Endothelial cell of umbilical vein (primary cell): ENCODE measurements at regions not wholly inside any gene's neighbourhood (a gene's known extent, or its start where the extent isn't known, plus 50 kb on each side); places are given as distances from the start of the nearest gene placed in this dataset.

ENCODE experiments used
- BruUV-seq: library from RNA; stranded (reverse); fragments of 400-500 nt; replicated peaks from 2 replicates; lab custom pipeline; 2021; lab: Mats Ljungman, UMichigan
- CTCF ChIA-PET: fragments of 300-600, 350-600 bp; sonication (Branson Sonifier 250); formaldehyde crosslinking; loops from one replicate; lab custom pipeline; 2021; ENCODE audit warnings: antibody characterized with exemption, inconsistent platforms; lab: Charles Lee
- POLR2A ChIA-PET: fragments of 300-600, 350-600 bp; sonication (Branson Sonifier 250); formaldehyde crosslinking; loops from one replicate; lab custom pipeline; 2021; ENCODE audit warnings: antibody characterized with exemption, inconsistent platforms; lab: Charles Lee
- DNase-seq: peaks from one replicate; pipeline ENCODE4 v3.0.0-alpha.2; 2011; ENCODE audit warnings: low read depth, low spot score
- FAIRE-seq: peaks from 2 replicates; lab custom pipeline; 2011; peaks lifted over from hg19 to GRCh38; lab: Jason Lieb, UNC
- H2AFZ ChIP-seq: 2 replicates; pipeline ENCODE4 v1.6.0; 2012; ENCODE audit warnings: low read depth, low read length, control low read depth, inconsistent platforms
- H3K27ac ChIP-seq: 2 replicates; pipeline ENCODE4 v1.5.1; 2011; ENCODE audit warnings: low read depth, mild to moderate bottlenecking, control low read depth, low read length, moderate library complexity; ENCODE audit not compliant: insufficient read depth
- H3K27me3 ChIP-seq, 2 experiments: 2 replicates each; pipeline versions ENCODE4 v1.6.0 to v1.6.1; 2011; ENCODE audit warnings: low read length in 2 of 2, mixed read lengths in 1 of 2; ENCODE audit not compliant: control insufficient read depth in 2 of 2, insufficient read depth in 2 of 2
- H3K36me3 ChIP-seq, 2 experiments: 2 replicates in 1 of 2; 3 replicates in 1 of 2; pipeline ENCODE4 v1.5.1; 2011; ENCODE audit warnings: low read length in 2 of 2, mild to moderate bottlenecking in 1 of 2, moderate library complexity in 1 of 2; ENCODE audit not compliant: control insufficient read depth in 2 of 2, insufficient read depth in 2 of 2; ENCODE audit errors: extremely low read depth in 1 of 2
- H3K4me1 ChIP-seq: 3 replicates; pipeline ENCODE4 v1.5.1; 2011; ENCODE audit warnings: mild to moderate bottlenecking, low read length; ENCODE audit not compliant: control insufficient read depth, insufficient read depth; ENCODE audit errors: extremely low read depth
- H3K4me2 ChIP-seq: 2 replicates; pipeline ENCODE4 v1.6.1; 2011; ENCODE audit warnings: low read length, control low read depth, mixed read lengths; ENCODE audit not compliant: insufficient read depth
- H3K4me3 ChIP-seq, 3 experiments: fragments of 200-600 bp in 1 of 3; sonication (generic), shearing (Covaris generic) in 1 of 3; replicated peaks in 1 of 3; 2 replicates each; pipeline ENCODE4 v1.5.1; 2011 to 2016; ENCODE audit warnings: control low read depth in 3 of 3, low read length in 3 of 3, mild to moderate bottlenecking in 2 of 3, inconsistent platforms in 1 of 3, low read depth in 1 of 3, moderate library complexity in 1 of 3; ENCODE audit not compliant: insufficient read depth in 1 of 3
- H3K79me2 ChIP-seq: 2 replicates; pipeline ENCODE4 v1.6.0; 2012; ENCODE audit warnings: low read length, inconsistent platforms; ENCODE audit not compliant: control insufficient read depth, insufficient read depth
- H3K9ac ChIP-seq: replicated peaks from 2 replicates; pipeline ENCODE3; 2011; ENCODE audit warnings: low read length, control low read depth; ENCODE audit not compliant: insufficient read depth; ENCODE audit errors: extremely low read depth
- H3K9me1 ChIP-seq: replicated peaks from 3 replicates; pipeline ENCODE4 v1.6.0; 2011; ENCODE audit warnings: mild to moderate bottlenecking, low read length; ENCODE audit not compliant: control insufficient read depth, insufficient read depth; ENCODE audit errors: extremely low read depth
- H3K9me3 ChIP-seq: replicated peaks from 2 replicates; pipeline ENCODE4 v1.5.1; 2012; ENCODE audit warnings: low read length, inconsistent platforms; ENCODE audit not compliant: control insufficient read depth, insufficient read depth
- H4K20me1 ChIP-seq: replicated peaks from 2 replicates; pipeline ENCODE3; 2011; ENCODE audit warnings: mild to moderate bottlenecking, low read length; ENCODE audit not compliant: control insufficient read depth, insufficient read depth; ENCODE audit errors: extremely low read depth
- CTCF ChIP-seq, 2 donors: IDR thresholded peaks; 1 replicate in 1 of 2; 2 replicates in 1 of 2; pipeline ENCODE4 v1.5.1; 2011; ENCODE audit warnings: low read length in 2 of 2, mild to moderate bottlenecking in 2 of 2, moderate library complexity in 2 of 2, control low read depth in 1 of 2, inconsistent platforms in 1 of 2, low read depth in 1 of 2; ENCODE audit not compliant: insufficient read depth in 1 of 2; ENCODE audit errors: extremely low read depth in 1 of 2
- EZH2 ChIP-seq: IDR thresholded peaks from 2 replicates; pipeline ENCODE4 v1.6.1; 2012; ENCODE audit warnings: borderline replicate concordance, low read depth, mild to moderate bottlenecking, moderate library complexity, low read length, inconsistent platforms; ENCODE audit not compliant: severe bottlenecking
- FOS ChIP-seq: IDR thresholded peaks from 2 replicates; pipeline ENCODE4 v1.6.1; 2011; ENCODE audit warnings: mild to moderate bottlenecking, low read length, moderate library complexity, borderline replicate concordance; ENCODE audit not compliant: insufficient read depth
- GATA2 ChIP-seq: IDR thresholded peaks from 2 replicates; pipeline ENCODE4 v1.7.0; 2011; ENCODE audit warnings: low read depth, mild to moderate bottlenecking, moderate library complexity, mixed read lengths, low read length; ENCODE audit not compliant: insufficient read length, insufficient read depth
- JUN ChIP-seq: IDR thresholded peaks from 2 replicates; pipeline ENCODE4 v1.6.1; 2011; ENCODE audit warnings: borderline replicate concordance, low read depth; ENCODE audit not compliant: insufficient read length, insufficient read depth
- MYC ChIP-seq: IDR thresholded peaks from one replicate; pipeline ENCODE4 v1.6.1; 2011; ENCODE audit warnings: mild to moderate bottlenecking, low read depth, low read length
- POLR2A ChIP-seq: IDR thresholded peaks from 2 replicates; pipeline ENCODE4 v1.6.1; 2012; ENCODE audit warnings: low read depth, mild to moderate bottlenecking, control low read depth, low read length
- POLR2AphosphoS5 ChIP-seq: IDR thresholded peaks from 2 replicates; pipeline ENCODE4 v1.6.1; 2012; ENCODE audit warnings: low read depth, mild to moderate bottlenecking, control low read depth, low read length, moderate library complexity; ENCODE audit not compliant: insufficient read depth
- dilution Hi-C: fragments of 300-500 bp; cut with MboI; formaldehyde crosslinking; loops from one replicate; pipeline ENCODE4 v1.15.0; 2019; ENCODE audit warnings: low sequenced_read_pairs; ENCODE audit not compliant: extremely low pct_ligation_motif_present
- intact Hi-C: fragments of 100-400 bp; cut with micrococcal nuclease; formaldehyde crosslinking; loops from one replicate; pipeline ENCODE4 v1.10.0; 2022
- TF ChIP-seq, protein P1 (sequence below): IDR thresholded peaks from 2 replicates; pipeline ENCODE4 v1.6.1; 2011; ENCODE audit not compliant: insufficient read depth, insufficient read length

DNA sequence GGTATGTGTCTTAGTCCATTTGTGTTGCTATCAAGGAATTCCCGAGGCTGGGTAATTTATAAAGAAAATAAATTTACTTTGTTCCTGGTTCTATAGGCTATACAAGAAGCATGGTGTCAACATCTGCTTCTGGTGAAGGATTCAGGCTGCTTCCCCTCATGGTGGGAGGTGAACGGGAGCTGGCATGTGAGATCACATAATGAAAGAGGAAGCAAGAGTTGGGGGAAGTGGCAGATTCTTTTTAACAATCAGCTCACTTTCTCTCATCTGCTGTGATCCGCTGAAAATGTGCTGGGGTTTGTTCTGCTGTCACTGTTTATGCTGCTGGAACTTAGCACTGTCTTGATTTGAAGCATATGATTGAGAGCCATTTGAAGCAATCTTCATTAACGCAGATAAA lies 730.0 kb upstream of the SORCS1 start:
- dilution Hi-C loops (no loop called here), intact Hi-C loops (no loop called here)
- BruUV-seq = no TSS peak
- ChIA-PET CTCF (no interaction called here), POLR2A (no interaction called here)
- Histone ChIP-seq H3K27ac (no peak overlapping the region), H3K4me3 (no peak overlapping the region), H3K36me3 (no peaks in the 10 kb centered on the region), H3K79me2 (no peaks in the 10 kb centered on the region), H4K20me1 (no peaks in the 10 kb centered on the region), H3K27me3 (no peaks in the 10 kb centered on the region), H3K9ac (no peak overlapping the region), H3K4me2 (no peak overlapping the region), H2AFZ (no peak overlapping the region), H3K4me1 (no peaks in the 10 kb centered on the region), H3K9me3 (no peaks in the 10 kb centered on the region), H3K9me1 (no peaks in the 10 kb centered on the region)
- DNase-seq (no peak), FAIRE-seq (peak; percentile 65)
- no peak for TF ChIP-seq CTCF (IDR thresholded peaks at IDR 0.05; ENCODE audit: extremely low read depth in 1 of 2, insufficient read depth in 1 of 2, low read depth in 1 of 2, low read length in 2 of 2)
- TF ChIP-seq, protein P1, sequence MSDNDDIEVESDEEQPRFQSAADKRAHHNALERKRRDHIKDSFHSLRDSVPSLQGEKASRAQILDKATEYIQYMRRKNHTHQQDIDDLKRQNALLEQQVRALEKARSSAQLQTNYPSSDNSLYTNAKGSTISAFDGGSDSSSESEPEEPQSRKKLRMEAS = no peak
- no peak for TF ChIP-seq MYC
- no peak for TF ChIP-seq GATA2
- no peak for TF ChIP-seq POLR2AphosphoS5
- TF ChIP-seq EZH2 = no peak
- TF ChIP-seq FOS = no peak
- TF ChIP-seq JUN = no peak
- no peak for TF ChIP-seq POLR2A
